GM19397 (cell line): ENCODE measurements at regions not wholly inside any gene's neighbourhood (a gene's known extent, or its start where the extent isn't known, plus 50 kb on each side); places are given as distances from the start of the nearest gene placed in this dataset.
"Not testable (repeated sequence)": the region's sequence is repeated elsewhere in the genome, so short reads cannot be mapped to it uniquely, and the experiment has no call there.

ENCODE experiments used
- ATAC-seq: cut with Tn5 transposase; IDR thresholded peaks from one replicate; pipeline ENCODE4 v1.9.1; 2021; ENCODE audit warnings: mild to moderate bottlenecking, moderate library complexity; ENCODE audit not compliant: unreplicated experiment

DNA sequence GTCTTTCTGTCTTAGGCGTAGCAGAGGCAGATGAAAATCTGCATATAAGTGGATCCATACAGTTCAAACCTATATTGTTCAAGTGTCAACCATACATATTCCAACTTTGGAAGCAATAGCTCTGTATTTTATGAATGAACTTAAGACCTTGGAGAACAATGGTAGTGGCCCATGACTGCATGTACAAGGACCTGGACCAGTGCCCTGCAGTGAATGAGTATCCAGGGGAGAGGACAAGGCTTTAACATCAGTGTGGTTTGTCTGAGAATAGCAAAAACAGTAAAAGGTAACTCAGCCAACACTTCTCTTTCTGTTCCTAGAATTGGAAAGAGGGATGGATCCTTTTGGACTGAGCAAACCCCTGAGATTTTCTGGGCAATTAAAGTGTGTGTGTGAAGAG lies 230.8 kb upstream of the LINC00305 start:
- ATAC-seq: peak; percentile 28

DNA sequence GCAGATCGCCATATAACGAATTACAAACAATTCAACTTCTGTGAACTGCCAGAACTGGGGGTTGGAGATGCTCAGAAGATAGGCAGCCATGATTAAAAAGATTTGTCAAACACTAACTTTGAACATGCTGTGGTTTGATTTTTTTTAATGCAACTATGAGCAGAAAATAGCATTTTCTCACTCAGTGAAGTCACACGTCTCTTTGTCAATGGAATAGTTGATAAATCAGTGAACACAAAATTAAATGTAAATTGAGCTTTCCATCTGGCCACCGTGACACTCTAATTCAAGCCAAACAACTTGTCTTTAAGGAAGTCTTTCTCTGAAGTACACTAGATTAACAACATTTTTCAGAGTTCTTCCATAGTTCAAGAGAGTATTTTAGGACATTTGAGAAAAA lies 228.6 kb upstream of the LINC00305 start:
- no peak for ATAC-seq

DNA sequence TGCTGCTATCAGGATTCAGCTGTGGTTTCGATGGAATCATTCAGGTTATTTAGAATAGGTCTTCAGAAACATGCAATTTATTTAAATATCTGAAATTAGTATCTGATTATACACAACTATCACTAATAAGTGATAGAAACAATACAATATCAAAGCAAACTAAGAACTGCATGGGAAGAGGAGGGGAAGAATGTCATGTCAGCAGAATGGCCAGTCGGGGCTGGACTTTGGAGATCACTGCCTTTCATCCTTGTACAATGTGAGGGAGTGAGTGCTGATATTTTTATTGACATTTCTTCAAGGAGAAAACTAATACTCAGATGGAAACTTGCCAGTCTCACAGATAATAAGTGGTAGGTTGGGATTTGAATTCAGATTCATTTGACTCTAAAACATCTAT lies 224.0 kb upstream of the LINC00305 start:
- no peak for ATAC-seq

GRCh38 chr18:64369830-64370440 lies 221.0 kb upstream of the LINC00305 start:
- ATAC-seq: not testable (repeated sequence)

- ATAC-seq: no peak
These were observed 216.2 kb upstream of the LINC00305 start for GRCh38 chr18:64365106-64365505.

DNA sequence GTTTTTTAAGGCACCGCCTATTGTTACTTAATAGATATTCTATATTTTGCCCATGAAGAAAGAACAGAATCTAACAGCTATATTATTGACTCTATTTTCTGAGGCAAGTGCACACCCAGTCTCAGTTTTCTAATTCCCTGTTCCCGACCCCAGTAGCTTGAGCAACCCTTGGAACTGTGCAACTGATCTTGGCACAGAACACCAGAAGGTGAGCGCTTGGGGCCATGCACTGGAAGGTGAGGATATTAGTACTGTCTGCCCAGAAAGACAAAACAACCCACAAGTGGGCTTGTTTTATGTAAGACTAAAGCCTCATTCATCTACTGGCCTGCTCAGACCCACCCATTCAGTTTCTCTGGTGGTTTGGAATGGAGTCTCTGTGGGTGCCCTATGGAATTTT lies 188.8 kb upstream of the LINC00305 start:
- no peak for ATAC-seq

GRCh38 chr18:64337018-64337417 lies 188.1 kb upstream of the LINC00305 start:
- no peak for ATAC-seq

DNA sequence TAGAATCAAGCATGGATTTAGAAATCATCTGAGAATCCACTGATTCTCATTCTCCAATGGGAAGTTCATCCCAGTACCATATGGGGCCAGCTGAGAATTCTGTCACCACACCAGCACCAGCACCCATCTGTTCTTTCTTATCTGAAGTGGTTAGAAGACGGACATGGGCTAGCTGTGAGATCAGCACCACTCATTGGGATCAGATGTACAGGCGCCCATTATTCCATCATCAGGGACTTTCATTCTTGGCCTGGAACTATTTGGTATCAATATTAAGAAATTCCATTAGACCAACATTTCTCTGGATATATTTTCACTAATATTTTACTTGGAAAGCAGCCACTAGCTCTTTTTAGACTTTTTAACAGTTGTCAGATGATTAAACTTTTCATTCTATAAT lies 185.9 kb upstream of the LINC00305 start:
- ATAC-seq: no peak

- ATAC-seq: no peak
These were observed 184.7 kb upstream of the LINC00305 start for GRCh38 chr18:64333584-64333983.

DNA sequence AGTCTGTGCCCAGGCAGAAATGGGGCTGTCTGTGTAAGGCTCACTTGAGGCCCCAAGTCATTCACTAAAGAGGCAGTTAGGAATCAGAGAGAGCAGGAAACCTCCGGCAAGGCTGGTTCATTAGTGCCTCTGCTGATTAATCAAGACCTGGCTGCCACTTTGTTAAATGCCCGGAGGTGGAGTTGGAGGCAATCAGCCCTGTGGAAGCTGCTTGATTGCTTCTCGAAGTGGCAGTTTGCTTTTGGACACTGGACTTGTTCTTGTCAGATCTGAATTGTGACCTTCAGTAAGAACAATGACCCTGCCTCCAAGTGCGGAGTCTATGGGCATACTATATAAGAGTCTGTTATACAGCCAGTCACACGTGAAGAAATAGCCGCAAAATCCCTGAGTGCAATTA lies 183.9 kb upstream of the LINC00305 start:
- ATAC-seq: no peak

DNA sequence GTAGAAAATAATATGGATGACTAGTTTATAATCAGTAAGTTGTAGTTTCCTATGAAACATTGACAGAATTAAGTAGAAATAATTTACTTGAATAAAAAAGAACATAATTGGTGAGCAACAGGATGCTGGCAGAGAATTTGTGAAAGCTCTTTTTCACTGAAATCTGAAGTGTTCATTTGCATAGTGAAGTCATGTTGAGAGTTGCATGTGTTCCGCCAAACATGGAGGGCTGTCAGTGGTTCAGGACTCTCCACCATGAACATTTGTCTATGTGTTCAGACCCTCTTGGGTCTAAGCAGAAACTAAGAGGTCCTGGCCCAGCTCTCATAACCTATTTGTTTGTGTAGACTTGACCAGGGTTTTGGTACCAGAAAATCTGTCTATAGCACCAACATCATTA lies 182.5 kb upstream of the LINC00305 start:
- no peak for ATAC-seq

DNA sequence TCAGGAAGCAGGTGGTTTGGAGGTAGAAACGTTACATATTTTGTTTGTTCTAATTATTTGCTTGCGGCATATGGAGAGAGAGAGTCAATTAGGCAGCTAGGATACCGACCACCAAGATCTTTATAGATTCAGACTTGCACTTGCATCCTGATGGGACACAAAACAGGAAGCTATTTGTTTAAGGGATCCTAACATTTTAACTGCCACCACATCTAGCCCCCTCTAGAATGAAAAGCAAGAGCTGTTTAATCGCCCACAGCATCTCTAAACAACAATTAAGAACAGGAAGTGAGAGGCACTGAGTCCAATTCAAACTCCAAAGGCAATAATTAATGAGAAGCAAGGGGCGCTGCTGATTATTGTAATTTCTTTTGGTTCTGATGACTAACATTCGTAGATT lies 182.0 kb upstream of the LINC00305 start:
- no peak for ATAC-seq

DNA sequence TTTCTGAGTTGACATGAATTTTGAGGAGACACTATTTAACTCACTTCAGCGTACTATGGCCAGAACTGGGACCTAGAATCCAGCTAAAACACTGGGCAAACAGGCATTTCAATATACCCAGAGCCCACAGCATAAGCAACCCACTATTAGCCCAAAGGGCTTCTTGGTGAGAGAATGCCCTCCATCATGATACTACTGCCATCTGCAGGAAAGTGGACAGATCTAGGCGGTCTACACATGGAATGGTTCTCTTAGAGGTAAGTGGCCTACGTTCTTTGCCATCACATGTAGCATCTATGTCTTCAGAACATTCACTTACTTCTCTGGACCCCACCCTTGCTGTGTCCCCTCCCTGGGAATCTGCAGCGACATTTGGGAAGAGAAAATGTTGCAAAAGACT lies 181.3 kb upstream of the LINC00305 start:
- no peak for ATAC-seq

- ATAC-seq: no peak
These were observed 173.3 kb upstream of the LINC00305 start for GRCh38 chr18:64322189-64322588.

- no peak for ATAC-seq
These were observed 169.7 kb upstream of the LINC00305 start for GRCh38 chr18:64318547-64318946.

GRCh38 chr18:64311859-64312258 lies 163.0 kb upstream of the LINC00305 start:
- ATAC-seq: no peak

GRCh38 chr18:64295839-64296238 lies 147.0 kb upstream of the LINC00305 start:
- ATAC-seq: no peak

GRCh38 chr18:64294967-64295366 lies 146.1 kb upstream of the LINC00305 start:
- ATAC-seq: no peak

GRCh38 chr18:64288432-64288831 lies 139.5 kb upstream of the LINC00305 start:
- ATAC-seq: no peak

GRCh38 chr18:64287926-64288325 lies 139.0 kb upstream of the LINC00305 start:
- no peak for ATAC-seq

DNA sequence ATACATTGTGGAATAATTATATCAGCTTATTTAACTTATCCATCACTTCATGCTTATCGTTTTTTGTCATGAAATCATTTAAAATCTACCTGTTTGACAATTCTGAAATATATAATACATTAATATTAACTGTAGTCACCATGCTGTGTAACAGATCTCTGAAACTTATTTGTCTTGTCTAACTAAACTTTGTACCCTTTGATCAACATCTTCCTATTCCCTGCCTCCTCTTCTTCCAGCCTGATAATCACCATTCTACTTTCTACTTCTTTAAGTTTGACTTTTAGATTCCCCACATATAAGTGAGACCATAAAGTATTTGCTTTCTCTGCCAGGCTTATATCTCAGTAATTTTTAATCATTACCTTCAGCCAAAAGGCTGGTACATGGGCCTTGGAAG lies 134.2 kb upstream of the LINC00305 start:
- no peak for ATAC-seq

GRCh38 chr18:64278026-64278425 lies 129.1 kb upstream of the LINC00305 start:
- ATAC-seq: no peak

DNA sequence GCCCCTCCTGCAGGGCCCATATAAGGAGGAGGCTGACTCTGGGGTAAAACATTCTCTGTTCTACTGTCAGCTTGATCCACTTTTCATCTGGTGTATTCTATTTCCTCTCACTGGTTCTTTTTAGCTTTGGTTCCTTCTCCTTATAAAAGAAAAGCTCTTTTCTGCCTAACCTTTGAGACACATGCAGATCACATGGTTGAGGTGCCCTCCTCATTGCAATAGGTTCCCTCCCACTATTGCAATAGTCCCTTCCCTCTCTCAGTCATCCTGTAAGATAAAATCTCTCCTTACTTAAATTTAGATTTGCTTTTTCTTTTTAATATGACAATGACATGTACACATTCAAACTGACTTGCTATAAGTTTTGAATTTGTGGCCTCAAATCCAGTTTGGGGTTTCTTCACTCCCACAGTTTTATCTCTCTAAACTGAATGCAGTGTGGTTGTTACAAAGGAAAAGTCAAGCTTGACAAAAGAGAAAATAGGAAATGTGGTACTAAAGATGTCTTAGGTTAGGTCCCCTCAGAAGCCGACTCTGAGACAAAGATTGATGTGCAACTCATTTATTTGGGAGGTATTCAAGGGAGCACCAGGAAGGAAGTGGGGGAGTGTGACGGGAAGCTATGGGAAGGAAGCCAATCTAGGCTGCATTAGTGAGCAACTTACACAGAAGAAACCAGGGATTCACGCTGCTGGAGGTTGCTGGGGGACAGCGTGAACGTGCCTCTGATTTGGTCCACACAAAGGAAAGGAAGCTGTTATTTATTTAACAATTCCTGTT lies 127.6 kb upstream of the LINC00305 start:
- no peak for ATAC-seq
